ENCODE measurements at regions not wholly inside any gene's neighbourhood (a gene's known extent, or its start where the extent isn't known, plus 50 kb on each side); places are given as distances from the start of the nearest gene placed in this dataset.

DNA sequence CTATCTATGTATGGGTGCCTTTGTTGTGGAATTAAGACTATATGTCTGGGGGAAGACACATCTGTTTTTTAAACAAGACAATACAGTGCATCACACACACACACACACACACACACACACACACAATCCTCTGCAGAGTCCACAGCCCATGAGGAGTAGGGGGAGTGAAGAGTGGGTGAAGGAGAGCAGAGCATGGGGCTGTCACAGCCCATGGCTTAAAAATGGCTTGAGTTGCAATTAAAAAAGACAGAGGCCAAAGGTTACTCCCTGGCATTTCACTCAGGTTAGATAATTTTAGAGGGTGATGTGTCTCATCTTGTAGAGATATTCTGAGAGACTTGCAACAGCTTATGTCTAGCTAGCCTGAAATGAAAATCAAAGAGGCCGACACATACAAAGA, 176.5 kb upstream of the PLXNA2 start:
- no peak for DNase-seq (ENCODE audit: low read depth)
- TF ChIP-seq, protein P1, sequence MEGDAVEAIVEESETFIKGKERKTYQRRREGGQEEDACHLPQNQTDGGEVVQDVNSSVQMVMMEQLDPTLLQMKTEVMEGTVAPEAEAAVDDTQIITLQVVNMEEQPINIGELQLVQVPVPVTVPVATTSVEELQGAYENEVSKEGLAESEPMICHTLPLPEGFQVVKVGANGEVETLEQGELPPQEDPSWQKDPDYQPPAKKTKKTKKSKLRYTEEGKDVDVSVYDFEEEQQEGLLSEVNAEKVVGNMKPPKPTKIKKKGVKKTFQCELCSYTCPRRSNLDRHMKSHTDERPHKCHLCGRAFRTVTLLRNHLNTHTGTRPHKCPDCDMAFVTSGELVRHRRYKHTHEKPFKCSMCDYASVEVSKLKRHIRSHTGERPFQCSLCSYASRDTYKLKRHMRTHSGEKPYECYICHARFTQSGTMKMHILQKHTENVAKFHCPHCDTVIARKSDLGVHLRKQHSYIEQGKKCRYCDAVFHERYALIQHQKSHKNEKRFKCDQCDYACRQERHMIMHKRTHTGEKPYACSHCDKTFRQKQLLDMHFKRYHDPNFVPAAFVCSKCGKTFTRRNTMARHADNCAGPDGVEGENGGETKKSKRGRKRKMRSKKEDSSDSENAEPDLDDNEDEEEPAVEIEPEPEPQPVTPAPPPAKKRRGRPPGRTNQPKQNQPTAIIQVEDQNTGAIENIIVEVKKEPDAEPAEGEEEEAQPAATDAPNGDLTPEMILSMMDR (IDR thresholded peaks at IDR 0.05; ENCODE audit: low read depth, low read length, missing control alignments) = no peak
- in situ Hi-C loops (cut with HindIII; ENCODE audit: low sequenced_read_pairs) = loop anchor here (5.0 kb wide), 2 partner anchors 82 to 83 kb away; no protein-coding TSS in a partner anchor
- H3K4me3 ChIP-seq (ENCODE audit: low read depth, low read length) = no peak overlapping the region

DNA sequence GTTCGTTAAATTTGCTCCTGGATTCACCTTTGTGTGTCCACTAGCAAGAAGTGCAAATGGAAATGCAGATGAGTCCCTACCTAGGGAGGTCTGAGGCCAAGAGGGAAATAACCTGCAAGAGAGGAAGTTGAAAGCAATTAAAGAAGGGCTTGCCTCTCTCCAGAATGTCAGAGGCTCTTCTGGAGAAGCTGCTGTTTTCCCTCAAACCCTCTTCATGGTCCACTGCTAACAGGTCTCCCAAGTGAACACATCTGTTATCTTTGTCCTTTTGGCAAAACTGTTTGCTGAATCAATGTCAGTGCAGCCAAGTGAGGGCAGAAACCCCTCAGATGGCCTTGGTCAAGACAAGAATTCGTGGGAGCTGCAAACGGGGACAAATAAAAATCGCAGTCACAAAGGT, 177.3 kb upstream of the PLXNA2 start:
- DNase-seq (ENCODE audit: low read depth) = no peak
- TF ChIP-seq, protein P1 (IDR thresholded peaks at IDR 0.05; ENCODE audit: low read depth, low read length, missing control alignments) = no peak
- in situ Hi-C loops (cut with HindIII; ENCODE audit: low sequenced_read_pairs) = loop anchor here (5.0 kb wide), 2 partner anchors 81 to 84 kb away; no protein-coding TSS in a partner anchor
- no peak overlapping the region for H3K4me3 ChIP-seq (ENCODE audit: low read depth, low read length)

DNA sequence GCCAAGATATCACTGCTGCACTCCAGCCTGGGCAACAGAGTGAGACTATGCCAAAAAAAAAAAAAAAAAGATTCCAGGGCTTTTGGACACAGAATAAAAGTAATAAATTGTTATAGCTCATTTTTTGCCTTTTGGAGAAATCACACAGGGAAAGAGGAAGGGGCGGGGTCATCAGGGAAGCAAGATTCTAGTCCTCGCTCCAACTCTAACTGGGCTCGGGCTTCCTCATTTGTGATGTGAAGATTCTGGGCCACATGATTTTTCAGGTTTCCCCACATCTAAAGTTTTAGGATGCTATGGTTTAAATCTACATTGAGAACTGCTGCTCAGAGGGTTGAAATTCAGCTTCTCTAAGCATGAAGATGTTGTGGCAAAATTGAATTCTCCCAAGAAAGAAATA, 179.3 kb upstream of the PLXNA2 start:
- in situ Hi-C loops (cut with HindIII; ENCODE audit: low sequenced_read_pairs) = loop anchor here (5.0 kb wide), 2 partner anchors 79 to 86 kb away; no protein-coding TSS in a partner anchor
- TF ChIP-seq, protein P1 (IDR thresholded peaks at IDR 0.05; ENCODE audit: low read depth, low read length, missing control alignments) = no peak
- DNase-seq (ENCODE audit: low read depth) = no peak
- no peak overlapping the region for H3K4me3 ChIP-seq (ENCODE audit: low read depth, low read length)

DNA sequence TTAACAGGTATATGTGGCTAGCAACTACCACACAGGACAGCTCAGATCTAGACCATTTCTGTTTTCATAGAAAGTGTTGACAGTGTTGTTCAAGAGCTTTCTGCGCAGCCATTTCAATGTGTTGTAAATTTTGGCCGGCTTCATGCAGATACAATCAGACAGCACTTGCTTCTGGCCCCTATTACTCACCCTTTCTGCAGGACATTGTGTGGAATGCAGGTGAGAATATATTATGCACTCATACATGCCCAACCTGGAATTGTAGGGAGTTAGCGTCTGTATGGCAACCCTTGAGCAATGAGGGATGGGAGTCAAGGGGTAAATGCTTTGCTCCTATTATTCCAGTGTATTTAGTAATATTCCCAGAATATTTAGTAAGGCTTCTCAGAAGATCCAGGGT, 180.9 kb upstream of the PLXNA2 start:
- TF ChIP-seq, protein P1 (IDR thresholded peaks at IDR 0.05; ENCODE audit: low read depth, low read length, missing control alignments) = no peak
- no peak for DNase-seq (ENCODE audit: low read depth)
- in situ Hi-C loops (cut with HindIII; ENCODE audit: low sequenced_read_pairs) = no loop called here

DNA sequence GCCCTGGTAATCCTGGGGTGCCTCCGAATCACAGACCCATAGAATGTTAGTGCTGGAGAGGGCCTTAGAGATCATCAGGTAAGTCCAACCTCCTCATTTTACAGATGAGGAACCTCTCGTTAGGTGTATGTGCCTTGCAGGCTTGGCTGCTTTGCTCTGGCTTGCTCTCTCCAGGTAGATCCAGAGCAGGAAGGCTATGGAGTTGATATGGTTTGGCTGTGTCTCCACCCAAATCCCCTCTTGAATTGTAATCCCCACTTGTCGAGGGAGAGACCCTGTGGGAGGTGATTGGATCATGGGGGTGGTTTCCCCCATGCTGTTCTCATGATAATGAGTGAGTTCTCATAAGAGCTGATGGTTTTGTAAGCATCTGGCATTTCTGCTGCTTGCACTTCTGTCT, 186.0 kb upstream of the PLXNA2 start:
- in situ Hi-C loops (cut with HindIII; ENCODE audit: low sequenced_read_pairs) = no loop called here
- H3K4me3 ChIP-seq (ENCODE audit: low read depth, low read length) = no peak overlapping the region
- TF ChIP-seq, protein P1 (IDR thresholded peaks at IDR 0.05; ENCODE audit: low read depth, low read length, missing control alignments) = no peak
- DNase-seq (ENCODE audit: low read depth) = no peak

More for the DNA sequence above, 180.9 kb upstream of the PLXNA2 start:
- H3K4me3 ChIP-seq (ENCODE audit: low read depth, low read length) = no peak overlapping the region

DNA sequence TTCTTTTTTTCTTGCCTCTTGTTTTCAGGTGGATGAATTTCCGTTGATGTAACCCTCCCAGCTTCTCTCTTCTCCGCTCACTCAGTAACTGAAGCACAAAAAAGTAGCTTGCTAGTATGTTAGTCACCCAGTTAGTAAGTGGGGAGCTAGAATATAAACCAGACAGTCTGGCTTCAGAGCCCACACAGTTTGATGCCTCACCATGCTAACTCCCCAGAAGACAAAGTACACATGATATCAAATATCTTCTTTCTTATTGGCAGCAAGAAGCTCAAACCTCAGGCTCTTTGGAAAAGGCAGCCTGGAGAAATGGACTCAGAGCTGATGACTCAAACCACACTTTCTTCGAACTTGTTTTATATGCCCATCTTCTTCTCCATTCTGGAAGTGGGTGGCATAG, 187.5 kb upstream of the PLXNA2 start:
- in situ Hi-C loops (cut with HindIII; ENCODE audit: low sequenced_read_pairs) = no loop called here
- no peak overlapping the region for H3K4me3 ChIP-seq (ENCODE audit: low read depth, low read length)
- DNase-seq (ENCODE audit: low read depth) = peak; percentile 50
- TF ChIP-seq, protein P1 (IDR thresholded peaks at IDR 0.05; ENCODE audit: low read depth, low read length, missing control alignments) = no peak

DNA sequence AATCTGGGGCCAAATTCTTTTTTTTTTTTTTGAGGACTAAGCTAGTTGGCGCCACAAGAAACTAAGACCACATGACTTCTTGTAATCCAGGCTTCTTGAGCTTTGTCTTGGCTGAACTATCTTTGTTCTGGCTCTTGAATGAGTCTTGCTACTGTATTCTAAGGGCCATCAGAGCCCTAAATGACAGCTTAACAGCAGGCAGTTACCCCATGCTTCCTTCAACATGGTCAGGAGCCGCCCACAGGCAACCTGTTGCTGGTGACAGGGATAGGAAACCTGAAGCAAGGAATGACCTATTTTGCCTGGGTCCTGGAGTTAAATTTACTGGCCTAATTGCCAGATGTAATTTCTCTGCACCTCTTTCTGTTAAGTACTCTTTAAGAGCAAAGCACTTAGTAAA, 188.2 kb upstream of the PLXNA2 start:
- TF ChIP-seq, protein P1 (IDR thresholded peaks at IDR 0.05; ENCODE audit: low read depth, low read length, missing control alignments) = no peak
- no peak overlapping the region for H3K4me3 ChIP-seq (ENCODE audit: low read depth, low read length)
- DNase-seq (ENCODE audit: low read depth) = no peak
- in situ Hi-C loops (cut with HindIII; ENCODE audit: low sequenced_read_pairs) = no loop called here

Measured in astrocyte of the cerebellum (primary cell).